HG02973 (cell line): ENCODE measurements at regions not wholly inside any gene's neighbourhood (a gene's known extent, or its start where the extent isn't known, plus 50 kb on each side); places are given as distances from the start of the nearest gene placed in this dataset.

ENCODE experiments used
- ATAC-seq: cut with Tn5 transposase; IDR thresholded peaks from one replicate; pipeline ENCODE4 v1.9.1; 2021; ENCODE audit warnings: moderate library complexity; ENCODE audit not compliant: unreplicated experiment

GRCh38 chr4:174122705-174123104 is 160.8 kb downstream of the FBXO8 start:
- ATAC-seq = no peak

GRCh38 chr4:174120446-174121295 is 162.8 kb downstream of the FBXO8 start:
- ATAC-seq = no peak

- ATAC-seq = no peak
Observed at GRCh38 chr4:174119830-174120229, 163.6 kb downstream of the FBXO8 start.

GRCh38 chr4:174119051-174119450 is 164.4 kb downstream of the FBXO8 start:
- ATAC-seq = no peak

GRCh38 chr4:174118171-174118570 is 165.3 kb downstream of the FBXO8 start:
- no peak for ATAC-seq

GRCh38 chr4:174117445-174117844 is 166.0 kb downstream of the FBXO8 start:
- no peak for ATAC-seq

GRCh38 chr4:174116021-174116420 is 167.4 kb downstream of the FBXO8 start:
- no peak for ATAC-seq

- no peak for ATAC-seq
Observed at GRCh38 chr4:174111422-174111821, 172.0 kb downstream of the FBXO8 start.

GRCh38 chr4:174110180-174110579 is 173.3 kb downstream of the FBXO8 start:
- no peak for ATAC-seq

GRCh38 chr4:174107746-174108354 is 175.6 kb downstream of the FBXO8 start:
- ATAC-seq = no peak

- no peak for ATAC-seq
Observed at GRCh38 chr4:174105202-174105601, 178.3 kb downstream of the FBXO8 start.

GRCh38 chr4:174100910-174101309 is 182.6 kb downstream of the FBXO8 start:
- no peak for ATAC-seq

GRCh38 chr4:174099712-174100111 is 183.8 kb downstream of the FBXO8 start:
- no peak for ATAC-seq

GRCh38 chr4:174096999-174097398 is 186.5 kb downstream of the FBXO8 start:
- ATAC-seq = no peak

GRCh38 chr4:174096456-174096855 is 187.0 kb downstream of the FBXO8 start:
- no peak for ATAC-seq

- ATAC-seq = no peak
Observed at GRCh38 chr4:174091130-174091529, 192.3 kb downstream of the FBXO8 start.

GRCh38 chr4:174089711-174090110 is 193.8 kb downstream of the FBXO8 start:
- no peak for ATAC-seq

GRCh38 chr4:174088795-174089194 is 194.7 kb downstream of the FBXO8 start:
- no peak for ATAC-seq

- ATAC-seq = no peak
Observed at GRCh38 chr4:174086829-174087799, 196.4 kb downstream of the FBXO8 start.

- ATAC-seq = no peak
Observed at GRCh38 chr4:174084981-174085380, 198.5 kb downstream of the FBXO8 start.

GRCh38 chr4:174084542-174084941 is 198.9 kb downstream of the FBXO8 start:
- ATAC-seq = no peak
